HFFc6 (cell line): ENCODE measurements at regions not wholly inside any gene's neighbourhood (a gene's known extent, or its start where the extent isn't known, plus 50 kb on each side); places are given as distances from the start of the nearest gene placed in this dataset.
A peak's percentile ranks its signal among the peaks of the same experiment; 100 is the strongest.

Experiments
- DNase-seq: peaks from one replicate; pipeline ENCODE4 v3.0.0-alpha.2; 2018
- H3K27ac Mint-ChIP-seq: 2 replicates; pipeline ENCODE4 v1.8.0; 2020; ENCODE audit warnings: mild to moderate bottlenecking, mixed read lengths
- H3K27me3 Mint-ChIP-seq: 2 replicates; pipeline ENCODE4 v1.8.0; 2021; ENCODE audit warnings: mild to moderate bottlenecking, moderate library complexity, mixed read lengths; ENCODE audit not compliant: insufficient read depth
- H3K36me3 Mint-ChIP-seq: 2 replicates; pipeline ENCODE4 v1.8.0; 2021; ENCODE audit warnings: low read depth, mixed read lengths
- H3K4me1 Mint-ChIP-seq: 2 replicates; pipeline ENCODE4 v1.8.0; 2020; ENCODE audit warnings: low read depth, mixed read lengths
- H3K4me3 Mint-ChIP-seq: 2 replicates; pipeline ENCODE4 v1.8.0; 2020; ENCODE audit warnings: mild to moderate bottlenecking, moderate library complexity, mixed read lengths
- H3K9me3 Mint-ChIP-seq: 2 replicates; pipeline ENCODE4 v1.8.0; 2020; ENCODE audit warnings: mild to moderate bottlenecking, mixed read lengths
- CTCF ChIP-seq: fragments of 200-600 bp; sonication (generic); IDR thresholded peaks from 2 replicates; pipeline ENCODE4 v1.5.0; 2021; ENCODE audit warnings: antibody characterized with exemption, mild to moderate bottlenecking

GRCh38 chr13:73924607-73925006, 209.6 kb downstream of the KLF12 start:
- Mint-ChIP-seq H3K27ac (no peak overlapping the region), H3K27me3 (no peaks in the 10 kb centered on the region; the same call in 1 of the 2 replicates), H3K36me3 (peaks cover 7% of the 10 kb centered on the region; the same call in 1 of the 2 replicates), H3K9me3 (no peaks in the 10 kb centered on the region), H3K4me3 (no peak overlapping the region), H3K4me1 (peaks cover 38% of the 10 kb centered on the region)
- no peak for TF ChIP-seq CTCF
- no peak for DNase-seq

DNA sequence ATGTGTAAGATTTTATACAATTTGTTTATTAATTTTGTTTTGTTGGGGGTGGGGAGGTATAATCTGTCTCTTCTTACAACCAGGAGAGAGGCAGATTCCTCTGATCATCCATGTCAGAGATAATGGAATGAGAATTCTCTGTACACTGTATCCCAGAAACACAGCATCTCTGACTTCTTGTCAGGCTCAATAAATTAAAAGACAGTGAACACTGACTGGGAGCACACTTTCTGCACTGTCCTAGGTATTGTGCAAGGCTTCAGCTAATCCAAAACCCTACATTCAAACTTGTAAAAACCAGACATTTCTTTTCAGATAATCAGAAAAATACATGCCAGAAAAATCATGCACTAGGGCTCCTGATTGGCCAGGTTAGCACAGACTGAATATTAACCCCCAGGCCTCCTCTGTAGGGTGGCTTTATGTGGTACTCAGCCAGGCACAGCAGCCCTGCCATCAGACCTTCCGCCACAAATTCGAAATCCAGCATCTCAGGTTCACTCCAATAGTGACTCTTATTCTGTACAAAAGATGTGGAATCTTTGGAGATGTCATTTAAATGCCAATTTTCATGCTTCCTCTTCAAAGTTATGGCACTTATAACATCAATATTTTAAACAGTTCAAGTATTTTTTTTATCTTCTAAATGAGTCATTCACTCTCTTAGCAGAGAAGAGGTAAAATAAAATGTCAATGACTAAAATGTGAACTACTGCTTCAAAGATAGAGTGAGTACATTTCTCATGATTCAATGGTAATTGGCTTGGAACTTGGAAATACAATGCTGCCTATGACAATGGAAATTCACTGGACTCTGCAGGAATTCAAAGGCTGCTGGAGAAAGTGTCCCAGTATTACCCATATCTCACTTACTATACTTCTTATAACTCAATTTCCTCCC, 211.5 kb downstream of the KLF12 start:
- H3K9me3 Mint-ChIP-seq = no peaks in the 10 kb centered on the region
- H3K4me1 Mint-ChIP-seq = peaks cover 38% of the 10 kb centered on the region
- no peaks in the 10 kb centered on the region; the same call in 1 of the 2 replicates for H3K27me3 Mint-ChIP-seq
- H3K4me3 Mint-ChIP-seq = no peak overlapping the region
- peaks cover 7% of the 10 kb centered on the region; the same call in 1 of the 2 replicates for H3K36me3 Mint-ChIP-seq
- peak overlapping the region; percentile 7 for H3K27ac Mint-ChIP-seq
- TF ChIP-seq CTCF = no peak
- peak; percentile 43 for DNase-seq

- DNase-seq = no peak
- Mint-ChIP-seq H3K4me1 (peaks cover 34% of the 10 kb centered on the region), H3K9me3 (no peaks in the 10 kb centered on the region), H3K27me3 (no peaks in the 10 kb centered on the region; the same call in 1 of the 2 replicates), H3K27ac (no peak overlapping the region), H3K36me3 (no peaks in the 10 kb centered on the region), H3K4me3 (no peak overlapping the region)
- no peak for TF ChIP-seq CTCF
Observed at GRCh38 chr13:73918691-73919090, 215.5 kb downstream of the KLF12 start.

DNA sequence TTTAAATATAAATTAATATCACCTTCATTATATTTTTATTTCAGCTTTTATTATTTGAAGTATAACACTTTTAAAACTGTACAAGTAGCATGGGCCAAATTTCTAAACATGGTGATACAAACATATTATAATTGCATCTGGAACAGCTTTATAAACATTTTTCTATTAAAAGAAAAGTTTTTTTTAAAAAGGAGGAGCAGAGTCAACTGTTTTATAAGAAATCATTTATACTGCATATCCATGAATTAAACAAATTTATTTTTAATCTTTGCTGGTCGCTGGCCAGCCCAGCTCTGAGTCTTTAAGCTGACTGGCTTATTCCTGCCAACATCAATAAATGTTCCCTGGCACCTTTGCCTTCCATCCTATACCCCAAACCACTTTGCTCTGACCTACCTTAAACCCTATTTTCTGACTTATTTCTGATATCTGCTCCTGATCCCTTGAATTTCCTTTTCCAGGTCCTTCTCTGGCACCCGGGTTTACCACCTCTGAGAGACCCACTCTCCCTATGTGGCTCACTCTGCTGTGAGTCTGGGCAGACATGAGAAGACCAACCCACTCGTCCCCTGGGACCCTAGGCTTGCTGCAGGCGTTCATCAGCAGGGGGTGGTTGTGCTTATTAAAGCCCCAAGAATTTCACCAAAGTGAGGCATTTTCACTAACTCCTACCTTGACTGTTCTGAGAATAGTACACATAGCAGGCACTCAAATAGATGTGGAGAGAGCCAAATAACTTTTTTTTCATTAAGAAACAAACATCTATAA, 220.3 kb downstream of the KLF12 start:
- TF ChIP-seq CTCF = no peak
- no peaks in the 10 kb centered on the region; the same call in 1 of the 2 replicates for H3K36me3 Mint-ChIP-seq
- H3K27ac Mint-ChIP-seq = no peak overlapping the region
- DNase-seq = no peak
- peaks cover 31% of the 10 kb centered on the region for H3K4me1 Mint-ChIP-seq
- H3K4me3 Mint-ChIP-seq = peak overlapping the region; percentile 3; the same call in 1 of the 2 replicates
- no peaks in the 10 kb centered on the region for H3K9me3 Mint-ChIP-seq
- H3K27me3 Mint-ChIP-seq = no peaks in the 10 kb centered on the region; the same call in 1 of the 2 replicates

- no peaks in the 10 kb centered on the region; the same call in 1 of the 2 replicates for H3K36me3 Mint-ChIP-seq
- 0 out of 2 replicates have a peak overlapping the region, but pooled peaks have one; percentile 19 for H3K4me3 Mint-ChIP-seq
- no peaks in the 10 kb centered on the region for H3K9me3 Mint-ChIP-seq
- H3K27me3 Mint-ChIP-seq = no peaks in the 10 kb centered on the region; the same call in 1 of the 2 replicates
- H3K4me1 Mint-ChIP-seq = peaks cover 31% of the 10 kb centered on the region
- H3K27ac Mint-ChIP-seq = peak overlapping the region; percentile 25
- no peak for TF ChIP-seq CTCF
- no peak for DNase-seq
Observed at GRCh38 chr13:73913079-73913740, 221.0 kb downstream of the KLF12 start.
